GM21529 (cell line): ENCODE measurements at regions not wholly inside any gene's neighbourhood (a gene's known extent, or its start where the extent isn't known, plus 50 kb on each side); places are given as distances from the start of the nearest gene placed in this dataset.
"Not testable (repeated sequence)": the region's sequence is repeated elsewhere in the genome, so short reads cannot be mapped to it uniquely, and the experiment has no call there.

Source experiments
- ATAC-seq: cut with Tn5 transposase; IDR thresholded peaks from one replicate; pipeline ENCODE4 v1.9.1; 2021; ENCODE audit not compliant: unreplicated experiment

GRCh38 chr12:42741771-42742510 is 152.4 kb upstream of the PRICKLE1 start:
- ATAC-seq: no peak

- no peak for ATAC-seq
Measured at GRCh38 chr12:42741091-42741490, 151.5 kb upstream of the PRICKLE1 start.

- no peak for ATAC-seq
Measured at GRCh38 chr12:42737398-42737797, 147.9 kb upstream of the PRICKLE1 start.

DNA sequence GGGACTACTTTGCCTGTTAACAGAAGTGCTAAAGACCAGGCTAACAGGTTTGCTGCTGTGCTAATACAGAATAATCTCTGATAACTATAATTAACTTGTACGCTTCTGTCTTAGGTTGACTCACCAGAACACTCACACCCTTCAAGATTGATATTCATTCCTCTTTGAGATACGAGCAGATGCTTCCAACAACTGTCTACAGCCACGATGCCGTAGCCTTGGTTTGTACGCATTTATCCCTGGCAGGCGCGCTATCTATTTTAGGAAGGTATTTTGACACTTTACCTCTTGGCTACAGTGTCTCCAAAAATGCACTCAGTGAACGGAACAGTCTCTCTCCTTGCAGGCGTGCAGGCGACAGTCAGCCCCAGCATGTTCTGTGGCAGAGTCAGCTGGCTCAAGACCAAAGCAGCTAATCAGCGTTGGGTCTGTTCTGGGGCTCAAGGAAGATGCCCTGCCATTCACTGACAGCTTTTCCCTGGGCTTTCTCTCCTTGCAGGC is 146.4 kb upstream of the PRICKLE1 start:
- no peak for ATAC-seq

- ATAC-seq: no peak
Measured at GRCh38 chr12:42733911-42734310, 144.4 kb upstream of the PRICKLE1 start.

- no peak for ATAC-seq
Measured at GRCh38 chr12:42732908-42733411, 143.4 kb upstream of the PRICKLE1 start.

DNA sequence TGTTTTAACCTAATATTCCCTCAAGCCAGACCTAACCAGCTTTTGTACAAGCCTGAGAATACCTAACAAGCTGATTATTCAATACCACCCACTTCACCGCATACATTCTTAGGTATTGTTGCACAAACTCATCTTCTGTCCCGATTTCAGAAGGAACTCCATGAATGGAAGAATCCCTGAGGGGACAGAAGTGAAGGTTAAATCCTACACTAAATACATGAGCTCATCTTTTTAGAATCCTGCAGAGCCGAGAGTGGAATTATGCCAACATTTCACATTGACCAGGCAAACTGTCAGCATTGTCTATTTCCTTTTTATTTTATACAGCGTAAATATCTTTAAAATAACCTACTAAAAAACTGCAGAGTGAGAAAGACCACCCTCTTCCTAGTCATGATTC is 140.7 kb upstream of the PRICKLE1 start:
- ATAC-seq: no peak

DNA sequence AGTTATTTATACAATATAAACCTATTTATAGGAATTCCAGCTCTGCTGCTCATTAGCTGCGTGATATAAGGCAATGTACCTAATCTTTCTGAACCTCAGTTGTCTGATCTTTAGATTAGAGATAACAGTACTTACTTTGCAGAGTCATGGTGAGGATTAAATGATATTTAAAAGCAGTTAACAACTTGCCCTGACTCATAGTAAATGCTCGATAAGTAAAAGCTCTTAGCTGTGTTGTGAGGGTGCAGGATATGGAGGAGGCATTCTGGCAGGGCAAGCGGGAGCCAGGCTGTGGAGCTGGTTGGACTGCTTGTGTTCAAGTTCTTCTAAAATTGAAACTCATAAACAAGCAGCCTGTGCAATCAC is 140.0 kb upstream of the PRICKLE1 start:
- ATAC-seq: no peak

DNA sequence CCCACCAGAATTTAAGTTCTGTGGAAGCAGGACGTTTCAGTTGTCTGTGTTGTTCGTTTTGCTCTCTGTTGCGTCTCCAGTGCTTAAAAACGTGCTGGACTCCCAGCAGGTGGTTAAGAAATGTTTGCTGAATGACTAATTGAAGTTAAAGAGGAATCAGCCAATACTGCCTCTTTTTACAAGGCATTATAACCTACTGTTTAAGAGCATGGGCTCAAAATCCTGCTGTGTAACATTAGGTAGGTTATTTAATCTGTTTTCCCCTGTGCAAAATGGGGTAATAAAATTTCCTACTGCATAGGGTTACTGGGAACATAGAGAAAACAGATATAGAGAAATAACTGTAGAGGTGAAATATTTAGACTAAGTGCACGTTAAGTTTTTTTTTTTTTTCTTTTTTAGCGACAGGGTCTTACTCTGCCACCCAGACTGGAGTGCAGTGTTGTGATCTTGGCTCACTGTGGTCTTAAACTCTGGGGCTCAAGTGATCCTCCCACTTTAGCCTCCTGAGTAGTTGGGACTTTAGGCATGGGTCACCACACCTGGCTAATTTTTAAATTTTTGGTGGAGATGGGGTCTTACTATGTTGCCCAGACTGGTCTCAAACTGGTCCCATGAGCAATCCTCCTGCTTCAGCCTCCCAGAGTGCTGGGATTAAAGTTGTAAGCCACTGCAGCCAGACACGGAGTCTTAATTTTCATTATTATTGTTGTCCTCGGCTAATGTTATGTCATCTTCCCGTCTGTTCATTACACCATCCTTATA is 139.4 kb upstream of the PRICKLE1 start:
- ATAC-seq: no peak

- ATAC-seq: no peak
Measured at GRCh38 chr12:42728287-42728686, 138.7 kb upstream of the PRICKLE1 start.

DNA sequence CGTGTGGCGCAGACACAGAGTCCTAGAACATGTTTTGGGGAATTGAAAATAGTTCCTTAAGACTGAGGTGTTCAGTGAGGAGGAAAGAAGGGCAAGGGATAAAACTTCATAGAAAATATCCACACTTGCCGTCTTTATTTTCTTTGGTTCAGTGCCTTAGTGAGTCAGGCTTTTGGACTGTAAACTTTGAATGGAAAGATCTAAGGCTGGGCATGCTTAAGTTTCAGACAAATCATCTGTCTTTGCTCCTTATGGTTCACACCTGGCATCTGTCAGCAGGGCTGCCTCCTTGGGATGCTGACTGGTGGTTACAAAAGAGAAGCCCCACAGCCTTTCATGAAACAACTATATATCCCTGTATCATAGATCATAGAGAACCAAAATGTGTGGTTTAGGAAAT is 136.3 kb upstream of the PRICKLE1 start:
- no peak for ATAC-seq

DNA sequence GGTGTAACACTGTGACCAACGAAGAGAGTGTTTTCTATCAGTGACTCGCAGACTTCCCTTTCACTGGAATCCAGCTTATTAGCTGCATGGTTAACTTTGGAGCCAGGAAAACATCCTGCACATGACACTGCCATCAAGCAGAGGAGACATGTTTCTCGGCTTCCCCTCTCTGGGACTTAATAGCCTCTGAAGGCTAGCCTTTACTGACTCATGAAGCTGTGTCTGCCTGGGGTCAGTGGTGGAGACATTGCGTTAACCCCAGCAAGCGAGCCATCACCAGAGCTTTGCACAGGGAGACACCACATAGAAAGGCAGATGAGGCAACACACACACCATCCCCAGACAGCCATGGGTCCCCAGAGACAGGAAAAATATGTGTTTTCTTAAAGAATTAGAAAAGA is 126.9 kb upstream of the PRICKLE1 start:
- ATAC-seq: no peak

DNA sequence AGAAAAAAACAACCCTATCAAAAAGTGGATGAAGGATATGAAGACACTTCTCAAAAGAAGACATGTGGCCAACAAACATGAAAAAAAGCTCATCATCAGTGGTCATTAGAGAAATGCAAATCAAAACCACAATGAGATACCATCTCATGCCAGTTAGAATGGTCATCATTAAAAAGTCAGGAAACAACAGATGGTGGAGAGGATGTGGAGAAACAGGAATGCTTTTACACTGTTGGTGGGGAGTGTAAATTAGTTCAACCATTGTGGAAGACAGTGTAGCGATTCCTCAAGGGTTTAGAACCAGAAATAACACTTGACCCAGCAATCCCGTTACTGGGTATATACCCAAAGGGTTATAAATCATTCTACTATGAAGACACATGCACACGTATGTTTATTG is 124.0 kb upstream of the PRICKLE1 start:
- not testable (repeated sequence) for ATAC-seq

DNA sequence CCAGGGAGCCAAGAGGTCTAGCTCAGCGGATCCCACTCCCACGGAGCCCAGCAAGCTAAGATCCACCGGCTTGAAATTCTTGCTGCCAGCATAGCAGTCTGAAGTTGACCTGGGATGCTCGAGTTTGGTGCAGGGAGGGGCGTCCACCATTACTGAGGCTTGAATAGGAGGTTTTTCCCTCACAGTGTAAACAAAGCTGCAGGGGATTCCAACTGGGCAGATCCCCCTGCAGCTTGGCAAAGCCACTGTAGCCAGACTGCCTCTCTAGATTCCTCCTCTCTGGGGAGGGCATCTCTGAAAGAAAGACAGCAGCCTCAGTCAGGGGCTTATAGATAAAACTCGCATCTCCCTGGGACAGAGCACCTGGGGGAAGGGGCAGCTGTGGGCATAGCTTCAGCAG is 118.8 kb upstream of the PRICKLE1 start:
- ATAC-seq: not testable (repeated sequence)

DNA sequence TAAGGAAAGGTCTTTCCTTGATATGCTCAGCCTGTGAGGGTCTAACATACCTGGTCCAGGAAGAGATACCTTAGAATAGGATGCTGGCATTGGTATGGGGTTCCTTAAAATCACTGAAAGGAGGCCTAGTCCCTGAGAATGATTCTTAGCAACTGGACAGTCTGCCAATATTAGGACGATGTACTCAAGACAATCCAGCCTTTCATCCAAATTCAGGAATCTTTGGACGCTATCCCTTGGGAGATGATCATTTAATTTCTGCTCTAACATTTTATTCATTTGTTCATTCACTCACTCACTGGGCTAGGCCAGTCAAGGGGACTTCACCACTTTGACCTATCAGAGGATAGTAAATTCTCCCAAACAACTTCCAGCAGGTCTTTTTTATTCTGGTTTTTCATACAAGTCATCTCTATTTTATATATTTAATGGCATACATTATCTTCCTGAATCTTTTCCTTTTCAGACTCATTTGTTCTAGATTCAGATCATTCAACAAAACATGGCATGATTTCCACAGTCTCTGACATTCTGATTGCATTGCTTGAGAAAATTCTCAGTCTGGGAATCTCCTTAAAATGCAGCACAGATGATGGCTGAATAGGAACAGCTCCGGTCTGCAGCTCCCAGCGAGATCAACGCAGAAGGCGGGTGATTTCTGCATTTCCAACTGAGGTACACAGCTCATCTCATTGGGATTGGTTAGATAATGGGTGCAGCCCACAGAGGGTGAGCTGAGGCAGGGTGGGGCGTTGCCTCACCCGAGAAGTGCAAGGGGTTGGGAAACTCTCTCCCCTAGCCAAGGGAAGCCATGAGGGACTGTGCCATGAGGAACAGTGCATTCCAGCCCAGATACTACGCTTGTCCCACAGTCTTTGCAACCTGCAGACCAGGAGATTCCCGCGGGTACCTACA is 118.0 kb upstream of the PRICKLE1 start:
- no peak for ATAC-seq

- no peak for ATAC-seq
Measured at GRCh38 chr12:42706321-42706720, 116.8 kb upstream of the PRICKLE1 start.

DNA sequence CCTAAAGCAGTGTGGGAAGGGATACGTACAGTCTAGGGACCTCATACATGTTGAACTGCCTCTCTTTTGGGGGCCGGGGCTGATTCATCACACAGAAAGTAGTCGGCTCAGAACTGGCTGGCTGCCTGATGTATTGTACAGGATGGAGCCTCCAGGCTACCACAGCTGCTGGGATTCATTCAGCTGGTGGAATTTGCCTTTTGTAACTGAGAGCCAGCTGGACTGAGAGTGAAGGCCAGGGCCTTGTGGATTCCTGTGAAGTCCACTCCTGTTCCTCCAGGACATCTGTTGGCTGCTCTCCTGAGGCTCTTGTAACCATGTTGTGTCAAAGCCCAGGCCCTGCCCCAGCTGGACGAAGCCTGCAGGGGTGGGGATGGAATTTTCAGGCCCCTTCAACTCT is 116.3 kb upstream of the PRICKLE1 start:
- no peak for ATAC-seq

GRCh38 chr12:42704810-42705401 is 115.4 kb upstream of the PRICKLE1 start:
- ATAC-seq: no peak

DNA sequence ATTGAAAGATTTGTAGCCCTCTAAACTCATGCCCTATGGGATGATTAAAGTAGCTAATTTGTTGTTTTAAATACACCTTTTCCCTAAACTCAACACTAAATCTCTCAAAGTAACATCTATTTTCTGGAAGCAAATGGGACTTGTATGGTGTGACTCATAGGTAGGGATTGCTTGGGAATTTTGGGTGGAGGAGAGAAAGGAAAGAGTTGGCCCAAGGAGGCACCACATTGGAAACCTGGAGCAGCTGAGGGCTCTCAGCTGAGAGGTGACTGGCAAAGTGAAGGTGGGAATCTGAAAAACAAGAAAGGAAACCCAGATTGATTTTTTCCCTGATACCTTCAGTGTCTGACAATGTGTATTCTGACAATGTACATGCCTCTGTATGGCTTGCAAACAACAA is 114.8 kb upstream of the PRICKLE1 start:
- ATAC-seq: no peak

DNA sequence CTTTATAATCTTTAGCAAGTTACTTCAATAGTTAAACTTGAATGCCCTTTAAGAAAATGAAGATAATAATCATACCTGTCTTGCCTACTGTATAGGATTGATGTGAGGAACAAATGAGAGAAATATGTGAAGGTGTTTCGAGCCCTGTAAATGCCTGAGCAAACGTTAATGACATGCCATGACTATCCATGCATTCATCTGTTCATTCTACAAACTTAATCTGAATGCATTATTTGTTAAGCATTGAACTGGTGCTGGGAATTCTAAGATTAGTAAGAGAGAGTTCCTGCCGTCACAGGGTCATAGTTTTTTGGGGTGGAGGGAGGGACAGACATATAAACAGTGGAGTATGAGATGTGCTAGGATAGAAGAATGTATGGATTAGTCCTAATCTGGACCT is 111.5 kb upstream of the PRICKLE1 start:
- no peak for ATAC-seq

DNA sequence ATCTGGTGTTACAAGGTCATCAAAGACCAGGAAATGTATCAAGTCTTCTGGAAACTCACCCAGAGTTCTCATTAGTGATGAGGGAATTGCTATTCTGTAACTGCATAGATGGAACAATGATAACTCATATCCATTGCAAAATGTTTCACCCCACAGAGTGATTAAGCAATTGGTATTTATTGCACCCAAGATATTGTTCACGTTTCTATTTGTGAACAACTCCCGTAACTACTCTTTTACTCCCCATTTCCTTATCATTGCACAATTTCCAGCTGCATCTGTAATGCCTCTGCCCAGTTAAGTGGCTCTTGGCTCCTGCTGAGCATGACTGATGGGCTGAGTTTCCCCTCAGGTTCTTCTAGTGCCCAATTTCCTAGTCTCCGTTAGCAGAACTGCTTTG is 108.7 kb upstream of the PRICKLE1 start:
- ATAC-seq: no peak
